ENCODE measurements at regions not wholly inside any gene's neighbourhood (a gene's known extent, or its start where the extent isn't known, plus 50 kb on each side); places are given as distances from the start of the nearest gene placed in this dataset.

- no peak for DNase-seq
These were observed 1046.2 kb downstream of the NCAM2 start for GRCh38 chr21:22044431-22044830.

GRCh38 chr21:22046576-22046975, 1048.4 kb downstream of the NCAM2 start:
- no peak for DNase-seq

GRCh38 chr21:22056904-22057303, 1058.7 kb downstream of the NCAM2 start:
- DNase-seq = no peak

GRCh38 chr21:22062472-22063139, 1064.4 kb downstream of the NCAM2 start:
- no peak for DNase-seq

- DNase-seq = no peak
These were observed 1064.9 kb downstream of the NCAM2 start for GRCh38 chr21:22063140-22063539.

- no peak for DNase-seq
These were observed 1078.3 kb downstream of the NCAM2 start for GRCh38 chr21:22076471-22076870.

GRCh38 chr21:22083899-22084298, 1085.7 kb downstream of the NCAM2 start:
- DNase-seq = no peak

GRCh38 chr21:22096314-22096713, 1098.1 kb downstream of the NCAM2 start:
- DNase-seq = no peak

- DNase-seq = no peak
These were observed 1108.7 kb downstream of the NCAM2 start for GRCh38 chr21:22106720-22107410.

GRCh38 chr21:22115746-22116145, 1117.5 kb downstream of the NCAM2 start:
- no peak for DNase-seq

- DNase-seq = no peak
These were observed 1122.5 kb downstream of the NCAM2 start for GRCh38 chr21:22120616-22121266.

- DNase-seq = no peak
These were observed 1127.4 kb downstream of the NCAM2 start for GRCh38 chr21:22125581-22125980.

GRCh38 chr21:22128671-22129070, 1130.5 kb downstream of the NCAM2 start:
- no peak for DNase-seq

- no peak for DNase-seq
These were observed 1134.3 kb downstream of the NCAM2 start for GRCh38 chr21:22132358-22133071.

- no peak for DNase-seq
These were observed 1138.5 kb downstream of the NCAM2 start for GRCh38 chr21:22136740-22137139.

GRCh38 chr21:22138297-22139016, 1140.2 kb downstream of the NCAM2 start:
- no peak for DNase-seq

- DNase-seq = no peak
These were observed 1147.3 kb downstream of the NCAM2 start for GRCh38 chr21:22145545-22145944.

GRCh38 chr21:22154579-22155274, 1156.5 kb downstream of the NCAM2 start:
- DNase-seq = no peak

- no peak for DNase-seq
These were observed 1166.7 kb downstream of the NCAM2 start for GRCh38 chr21:22164912-22165311.

- no peak for DNase-seq
These were observed 1176.5 kb downstream of the NCAM2 start for GRCh38 chr21:22174746-22175145.

- DNase-seq = no peak
These were observed 1191.1 kb downstream of the NCAM2 start for GRCh38 chr21:22189278-22189677.

GRCh38 chr21:22191581-22191980, 1193.4 kb downstream of the NCAM2 start:
- DNase-seq = no peak
